HG02884 (cell line): ENCODE measurements at regions not wholly inside any gene's neighbourhood (a gene's known extent, or its start where the extent isn't known, plus 50 kb on each side); places are given as distances from the start of the nearest gene placed in this dataset.
"Not testable (repeated sequence)": the region's sequence is repeated elsewhere in the genome, so short reads cannot be mapped to it uniquely, and the experiment has no call there.

Experiments used
- ATAC-seq: cut with Tn5 transposase; IDR thresholded peaks from one replicate; pipeline ENCODE4 v1.9.1; 2021; ENCODE audit warnings: mild to moderate bottlenecking, moderate library complexity; ENCODE audit not compliant: unreplicated experiment

GRCh38 chr3:17846466-17846865 is 104.0 kb upstream of the TBC1D5 start:
- no peak for ATAC-seq

GRCh38 chr3:17845026-17845812 is 102.8 kb upstream of the TBC1D5 start:
- ATAC-seq = no peak

GRCh38 chr3:17844236-17844635 is 101.8 kb upstream of the TBC1D5 start:
- no peak for ATAC-seq

GRCh38 chr3:17841190-17841828 is 98.9 kb upstream of the TBC1D5 start:
- ATAC-seq = peak; percentile 92

- ATAC-seq = no peak
Measured at GRCh38 chr3:17840651-17841050, 98.2 kb upstream of the TBC1D5 start.

GRCh38 chr3:17840126-17840525 is 97.7 kb upstream of the TBC1D5 start:
- ATAC-seq = no peak

- ATAC-seq = no peak
Measured at GRCh38 chr3:17836919-17837318, 94.5 kb upstream of the TBC1D5 start.

- ATAC-seq = no peak
Measured at GRCh38 chr3:17836092-17836491, 93.7 kb upstream of the TBC1D5 start.

GRCh38 chr3:17833786-17834559 is 91.5 kb upstream of the TBC1D5 start:
- no peak for ATAC-seq

GRCh38 chr3:17832016-17832415 is 89.6 kb upstream of the TBC1D5 start:
- no peak for ATAC-seq

GRCh38 chr3:17831366-17831765 is 88.9 kb upstream of the TBC1D5 start:
- ATAC-seq = no peak

- ATAC-seq = no peak
Measured at GRCh38 chr3:17830788-17831187, 88.4 kb upstream of the TBC1D5 start.

- no peak for ATAC-seq
Measured at GRCh38 chr3:17828388-17828787, 86.0 kb upstream of the TBC1D5 start.

- ATAC-seq = no peak
Measured at GRCh38 chr3:17825298-17825697, 82.9 kb upstream of the TBC1D5 start.

GRCh38 chr3:17823816-17824215 is 81.4 kb upstream of the TBC1D5 start:
- ATAC-seq = no peak

- no peak for ATAC-seq
Measured at GRCh38 chr3:17823036-17823435, 80.6 kb upstream of the TBC1D5 start.

- ATAC-seq = no peak
Measured at GRCh38 chr3:17820704-17821103, 78.3 kb upstream of the TBC1D5 start.

- ATAC-seq = no peak
Measured at GRCh38 chr3:17820275-17820674, 77.8 kb upstream of the TBC1D5 start.

GRCh38 chr3:17817973-17818372 is 75.5 kb upstream of the TBC1D5 start:
- ATAC-seq = not testable (repeated sequence)

GRCh38 chr3:17817545-17817944 is 75.1 kb upstream of the TBC1D5 start:
- ATAC-seq = no peak

GRCh38 chr3:17816839-17817238 is 74.4 kb upstream of the TBC1D5 start:
- ATAC-seq = not testable (repeated sequence)

GRCh38 chr3:17812328-17812727 is 69.9 kb upstream of the TBC1D5 start:
- ATAC-seq = not testable (repeated sequence)
